Liver (tissue), 8 donors: ENCODE measurements at regions not wholly inside any gene's neighbourhood (a gene's known extent, or its start where the extent isn't known, plus 50 kb on each side); places are given as distances from the start of the nearest gene placed in this dataset.

Experiments used
- DNase-seq: peaks from one replicate; pipeline ENCODE4 v3.0.0-alpha.2; 2017; ENCODE audit warnings: low spot score
- H3K27ac ChIP-seq, 2 donors: one replicate each; pipeline ENCODE4 v1.7.0; 2013; ENCODE audit warnings: inconsistent platforms in 2 of 2, low read length in 2 of 2, control low read depth in 1 of 2, low read depth in 1 of 2, mild to moderate bottlenecking in 1 of 2
- H3K27me3 ChIP-seq, 4 donors: one replicate each; pipeline versions ENCODE4 v1.6.1 to v1.7.0; 2013; ENCODE audit warnings: low read length in 3 of 4, inconsistent platforms in 1 of 4, mild to moderate bottlenecking in 1 of 4, moderate library complexity in 1 of 4; ENCODE audit not compliant: control insufficient read depth in 4 of 4, insufficient read depth in 4 of 4
- H3K36me3 ChIP-seq, 4 donors: one replicate each; pipeline versions ENCODE4 v1.6.1 to v1.7.0; 2013; ENCODE audit warnings: low read length in 3 of 4, mild to moderate bottlenecking in 3 of 4, low read depth in 1 of 4, moderate library complexity in 1 of 4; ENCODE audit not compliant: control insufficient read depth in 4 of 4, insufficient read depth in 3 of 4
- H3K4me1 ChIP-seq, 4 donors: one replicate each; pipeline versions ENCODE4 v1.6.1 to v1.7.0; 2013; ENCODE audit warnings: low read length in 3 of 4, mild to moderate bottlenecking in 3 of 4, moderate library complexity in 1 of 4; ENCODE audit not compliant: control insufficient read depth in 4 of 4, insufficient read depth in 4 of 4
- H3K4me3 ChIP-seq, 3 donors: one replicate each; pipeline versions ENCODE4 v1.6.1 to v1.7.0; 2013; ENCODE audit warnings: low read length in 3 of 3, control low read depth in 1 of 3, low read depth in 1 of 3, mild to moderate bottlenecking in 1 of 3
- H3K9ac ChIP-seq, 2 donors: one replicate each; pipeline ENCODE4 v1.7.0; 2013; ENCODE audit warnings: low read length in 2 of 2, mild to moderate bottlenecking in 2 of 2, moderate library complexity in 2 of 2, control low read depth in 1 of 2, low read depth in 1 of 2
- H3K9me3 ChIP-seq, 4 donors: one replicate each; pipeline versions ENCODE4 v1.6.1 to v1.7.0; 2013; ENCODE audit warnings: low read length in 3 of 4; ENCODE audit not compliant: control insufficient read depth in 4 of 4
- ATF3 ChIP-seq: IDR thresholded peaks from 2 replicates; pipeline ENCODE4 v1.6.1; 2016; ENCODE audit warnings: antibody characterized with exemption
- CTCF ChIP-seq: fragments of 150-350 bp; IDR thresholded peaks from 2 replicates; pipeline ENCODE4 v1.5.1; 2017; ENCODE audit warnings: improper control_type of control experiment, low read depth, low read length; ENCODE audit not compliant: missing input control
- EGR1 ChIP-seq, 2 donors: IDR thresholded peaks; 2 replicates each; pipeline ENCODE4 v1.6.1; 2016 to 2018; ENCODE audit warnings: antibody characterized with exemption in 2 of 2, low read depth in 2 of 2
- FOXA1 ChIP-seq: IDR thresholded peaks from 2 replicates; pipeline ENCODE4 v1.6.1; 2016; ENCODE audit warnings: antibody characterized with exemption
- FOXA2 ChIP-seq: IDR thresholded peaks from 2 replicates; pipeline ENCODE4 v1.6.1; 2016; ENCODE audit warnings: antibody characterized with exemption
- GABPA ChIP-seq, 2 donors: IDR thresholded peaks in 1 of 2; conservative IDR thresholded peaks in 1 of 2; 2 replicates each; pipeline ENCODE4 v1.6.1; 2016; ENCODE audit warnings: antibody characterized with exemption in 2 of 2, mild to moderate bottlenecking in 1 of 2, moderate library complexity in 1 of 2
- HNF4A ChIP-seq, 2 donors: conservative IDR thresholded peaks; 2 replicates each; pipeline ENCODE4 v1.6.1; 2016; ENCODE audit warnings: antibody characterized with exemption in 2 of 2, mild to moderate bottlenecking in 2 of 2
- HNF4G ChIP-seq: IDR thresholded peaks from 2 replicates; pipeline ENCODE4 v1.6.1; 2016; ENCODE audit warnings: antibody characterized with exemption
- JUND ChIP-seq, 2 donors: IDR thresholded peaks; 2 replicates each; pipeline ENCODE4 v1.6.1; 2016; ENCODE audit warnings: antibody characterized with exemption in 2 of 2
- MAX ChIP-seq: IDR thresholded peaks from 2 replicates; pipeline ENCODE4 v1.6.1; 2016; ENCODE audit warnings: antibody characterized with exemption
- NR2F2 ChIP-seq: IDR thresholded peaks from 2 replicates; pipeline ENCODE4 v1.6.1; 2016; ENCODE audit warnings: antibody characterized with exemption
- RAD21 ChIP-seq, 2 donors: IDR thresholded peaks; 2 replicates each; pipeline ENCODE4 v1.6.1; 2016; ENCODE audit warnings: antibody characterized with exemption in 2 of 2, mild to moderate bottlenecking in 2 of 2
- REST ChIP-seq: IDR thresholded peaks from 2 replicates; pipeline ENCODE4 v1.6.1; 2016; ENCODE audit warnings: antibody characterized with exemption, mild to moderate bottlenecking
- RXRA ChIP-seq, 2 donors: IDR thresholded peaks; 2 replicates each; pipeline ENCODE4 v1.6.1; 2017 to 2018; ENCODE audit warnings: antibody characterized with exemption in 2 of 2, mild to moderate bottlenecking in 1 of 2
- SP1 ChIP-seq: IDR thresholded peaks from 2 replicates; pipeline ENCODE4 v1.6.1; 2018; ENCODE audit warnings: antibody characterized with exemption, mild to moderate bottlenecking
- TAF1 ChIP-seq: conservative IDR thresholded peaks from 2 replicates; pipeline ENCODE4 v1.6.1; 2016; ENCODE audit warnings: antibody characterized with exemption, mild to moderate bottlenecking
- YY1 ChIP-seq: IDR thresholded peaks from 2 replicates; pipeline ENCODE4 v1.6.1; 2016; ENCODE audit warnings: antibody characterized with exemption, mild to moderate bottlenecking
- ZBTB33 ChIP-seq: IDR thresholded peaks from 2 replicates; pipeline ENCODE4 v1.6.1; 2016; ENCODE audit warnings: antibody characterized with exemption
- WGBS: extraction: QIAGEN DNeasy Blood & Tissue Kit; methylation state at CpG from one replicate; pipeline ENCODE4 v1.1.7; 2013; 5-methylcytosine and 5-hydroxymethylcytosine counted together
- donor health status: healthy.
- donor health status: healthy.
- donor health status: healthy.
- donor health status: healthy.
- donor health status: healthy.

GRCh38 chr1:39104158-39105060, 78.3 kb downstream of the NDUFS5 start:
- Histone ChIP-seq H3K9ac (peak overlapping the region; percentile 36 to 79), H3K27ac (peak overlapping the region; percentile 64 to 80), H3K4me3 (peak overlapping the region in 2 of 3 donors; percentile 53 to 91), H3K9me3 (no peaks in the 10 kb centered on the region), H3K4me1 (peaks cover 0 to 27% (median 14%) of the 10 kb centered on the region in 4 donors), H3K36me3 (no peaks in the 10 kb centered on the region), H3K27me3 (no peaks in the 10 kb centered on the region)
- 34% methylated on average over 25 of the region's 25 CpGs for WGBS
- TF ChIP-seq GABPA (IDR thresholded peaks at IDR 0.05 in 1 of 2, conservative IDR thresholded peaks at IDR 0.05 in 1 of 2) (no peak), NR2F2 (no peak), SP1 (no peak), FOXA1 (no peak), ATF3 (no peak), HNF4G (no peak), RAD21 (IDR thresholded peaks at IDR 0.05) (no peak), ZBTB33 (no peak), MAX (no peak), FOXA2 (no peak), HNF4A (conservative IDR thresholded peaks at IDR 0.05) (no peak), YY1 (no peak), CTCF (no peak), EGR1 (IDR thresholded peaks at IDR 0.05; ENCODE audit: low read depth in 2 of 2) (no peak), JUND (IDR thresholded peaks at IDR 0.05) (no peak), RXRA (IDR thresholded peaks at IDR 0.05) (no peak), TAF1 (no peak), REST (no peak)
- DNase-seq, result peak; percentile 44
